HG03565 (cell line): ENCODE measurements at regions not wholly inside any gene's neighbourhood (a gene's known extent, or its start where the extent isn't known, plus 50 kb on each side); places are given as distances from the start of the nearest gene placed in this dataset.
"Not testable (repeated sequence)": the region's sequence is repeated elsewhere in the genome, so short reads cannot be mapped to it uniquely, and the experiment has no call there.

ENCODE experiments used
- ATAC-seq: cut with Tn5 transposase; IDR thresholded peaks from one replicate; pipeline ENCODE4 v1.9.1; 2021; ENCODE audit warnings: mild to moderate bottlenecking, moderate library complexity; ENCODE audit not compliant: unreplicated experiment

DNA sequence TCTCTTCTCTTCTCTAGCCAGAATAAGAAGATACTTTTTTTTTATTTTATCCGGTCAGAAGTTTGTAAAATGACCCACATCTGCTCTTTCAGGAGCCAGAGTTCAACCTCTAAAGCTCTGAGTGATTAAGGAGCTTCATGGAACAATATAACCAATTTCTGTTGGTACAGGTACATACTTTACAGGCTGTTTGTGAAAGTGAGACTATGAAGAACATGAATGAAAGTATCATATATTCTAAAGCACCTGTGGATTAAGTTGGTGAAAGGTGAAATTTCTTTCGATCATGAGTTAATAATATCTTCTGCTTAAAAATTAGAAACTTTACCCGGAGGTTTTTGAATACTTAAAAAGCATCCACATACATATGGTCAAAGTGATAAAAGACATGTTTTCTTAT lies 65.2 kb downstream of the DMRT2 start:
- ATAC-seq, result no peak

DNA sequence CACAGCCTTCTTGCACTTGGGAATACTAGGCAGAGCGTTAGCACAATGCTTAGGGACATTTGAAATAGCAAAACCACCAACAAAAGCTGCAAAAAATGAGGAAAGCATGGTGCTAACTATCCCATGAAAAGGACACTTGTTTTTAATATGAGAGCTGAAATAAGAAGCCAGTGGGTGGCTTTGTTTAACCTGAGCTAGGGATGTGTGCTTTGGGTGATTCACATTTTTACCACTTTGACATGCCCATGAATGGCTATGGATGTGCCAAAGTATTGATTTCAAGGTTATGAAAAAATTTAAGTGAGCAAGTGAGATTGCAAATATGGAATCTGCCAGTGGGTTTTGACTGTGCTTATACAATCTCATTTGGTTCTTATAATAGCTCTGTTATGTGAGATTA lies 67.3 kb downstream of the DMRT2 start:
- no peak for ATAC-seq

DNA sequence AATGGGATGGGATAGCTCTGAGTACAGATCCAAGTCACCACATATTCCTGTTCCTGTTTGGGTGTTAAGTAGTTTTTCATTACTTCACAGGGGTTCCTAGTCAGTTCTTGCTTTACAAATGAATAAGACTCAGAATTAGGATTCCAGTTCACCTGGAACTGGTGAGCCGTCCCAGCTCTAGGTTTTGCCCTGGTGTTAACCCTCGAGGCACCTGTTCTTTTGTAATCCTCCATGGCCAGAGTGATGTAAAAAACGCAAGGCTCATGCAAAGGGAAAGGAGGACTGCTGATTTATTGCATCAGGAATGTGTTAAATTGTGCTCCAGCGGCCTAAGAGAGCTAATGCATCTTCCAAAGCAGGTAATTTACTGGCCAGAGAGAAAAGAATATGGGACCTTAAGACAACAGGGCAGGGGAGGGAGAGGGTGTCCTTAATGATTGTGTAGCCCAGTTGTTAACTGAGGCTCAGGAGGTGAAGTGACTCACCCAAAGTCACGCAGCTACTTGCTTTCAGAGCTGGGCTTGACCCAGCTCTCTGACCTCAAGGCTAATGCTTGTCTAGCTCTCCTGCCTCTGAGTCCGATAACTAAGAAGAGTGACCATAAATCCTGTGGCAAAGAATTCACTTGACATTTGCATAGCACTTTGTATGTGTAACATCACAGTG lies 70.5 kb downstream of the DMRT2 start:
- no peak for ATAC-seq

DNA sequence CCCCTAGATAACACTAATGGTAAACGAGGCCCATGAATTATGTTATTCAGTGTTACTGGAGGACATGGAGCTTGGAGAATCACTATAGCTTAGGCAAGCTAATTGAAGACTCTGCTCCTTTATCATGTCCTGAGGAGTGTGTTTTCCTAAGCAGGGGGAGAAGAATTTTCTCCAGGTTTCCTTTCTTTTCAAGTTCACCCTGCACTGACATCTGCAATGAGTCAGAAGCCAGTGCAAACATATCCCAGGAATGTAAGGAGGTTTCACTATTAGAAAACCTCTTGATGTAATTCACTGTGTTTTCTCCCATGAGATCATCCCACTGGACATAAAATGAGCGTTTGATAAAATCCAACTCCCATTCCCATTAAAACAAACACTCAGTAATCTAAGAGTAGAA lies 75.6 kb downstream of the DMRT2 start:
- no peak for ATAC-seq

DNA sequence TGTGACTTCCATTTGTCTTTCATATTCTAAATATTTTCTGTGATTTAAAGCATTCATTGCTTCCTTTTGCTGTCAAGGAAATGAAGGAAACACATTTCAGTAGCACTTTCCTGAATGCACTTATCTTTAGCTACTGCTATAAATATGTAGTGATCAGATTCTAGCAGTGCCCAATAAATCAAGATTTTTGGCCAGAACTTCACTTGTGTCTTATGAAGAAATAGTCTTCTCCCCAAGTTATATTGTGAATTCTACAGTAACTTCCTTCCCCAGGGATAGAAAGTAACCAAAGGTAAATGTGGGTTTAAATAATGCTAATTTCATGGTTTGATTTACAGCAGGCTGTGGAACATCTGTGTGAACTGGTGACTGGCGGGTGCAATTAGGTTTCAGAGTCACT lies 77.9 kb downstream of the DMRT2 start:
- no peak for ATAC-seq

DNA sequence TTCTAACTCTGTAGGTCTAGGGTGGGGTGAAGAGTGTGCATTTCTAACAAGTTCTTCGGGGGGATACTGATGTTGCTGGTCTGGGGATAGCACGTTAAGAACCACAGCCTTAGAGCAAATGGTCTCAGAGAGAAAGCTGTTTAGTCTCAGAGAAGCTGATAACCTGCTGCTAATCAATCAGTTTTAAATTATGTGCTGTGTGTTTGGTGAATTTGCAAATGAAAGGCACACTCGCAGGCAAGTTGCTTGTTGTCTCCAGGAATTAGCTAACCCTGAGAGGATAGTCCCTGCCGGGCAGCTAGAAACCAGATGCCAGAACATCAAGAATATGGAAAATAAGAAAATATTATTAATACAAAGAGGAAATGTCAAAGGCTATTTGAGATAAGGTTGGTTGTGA lies 79.2 kb downstream of the DMRT2 start:
- no peak for ATAC-seq

DNA sequence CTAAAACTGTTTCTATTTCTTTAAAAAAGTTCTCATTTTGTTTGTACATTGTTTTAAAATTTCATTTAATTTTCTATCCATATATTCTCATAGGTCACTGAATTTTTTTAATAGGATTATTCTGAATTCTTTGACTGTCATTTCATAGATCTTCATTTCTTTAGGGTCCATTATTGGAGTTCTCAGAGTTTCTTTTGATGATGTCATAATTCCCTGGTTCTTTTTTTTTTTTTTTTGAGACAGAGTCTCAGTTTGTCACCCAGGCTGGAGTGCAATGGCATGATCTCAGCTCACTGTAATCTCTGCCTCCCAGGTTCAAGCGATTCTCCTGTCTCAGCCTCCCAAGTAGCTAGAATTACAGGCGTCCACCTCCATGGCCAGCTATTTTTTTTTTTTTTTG lies 89.9 kb downstream of the DMRT2 start:
- no peak for ATAC-seq

DNA sequence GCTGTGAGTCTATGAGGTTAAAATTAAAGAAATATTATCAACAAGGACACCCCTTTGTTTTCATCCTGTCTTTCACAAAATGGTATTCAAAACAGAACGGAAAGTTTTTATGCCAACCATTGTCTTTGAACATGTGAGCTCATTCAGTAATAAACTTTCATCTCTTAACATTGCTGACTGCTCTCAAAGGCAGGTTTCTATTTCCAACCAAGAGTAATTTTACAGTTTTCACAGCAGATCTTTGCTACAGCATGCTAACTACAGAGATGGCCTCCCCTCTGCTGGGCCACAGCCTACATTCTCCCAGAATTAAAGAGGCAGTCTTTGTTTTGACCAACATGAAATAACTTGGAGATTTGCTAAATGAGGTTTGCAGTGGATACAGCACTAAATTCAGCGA lies 101.5 kb downstream of the DMRT2 start:
- no peak for ATAC-seq

DNA sequence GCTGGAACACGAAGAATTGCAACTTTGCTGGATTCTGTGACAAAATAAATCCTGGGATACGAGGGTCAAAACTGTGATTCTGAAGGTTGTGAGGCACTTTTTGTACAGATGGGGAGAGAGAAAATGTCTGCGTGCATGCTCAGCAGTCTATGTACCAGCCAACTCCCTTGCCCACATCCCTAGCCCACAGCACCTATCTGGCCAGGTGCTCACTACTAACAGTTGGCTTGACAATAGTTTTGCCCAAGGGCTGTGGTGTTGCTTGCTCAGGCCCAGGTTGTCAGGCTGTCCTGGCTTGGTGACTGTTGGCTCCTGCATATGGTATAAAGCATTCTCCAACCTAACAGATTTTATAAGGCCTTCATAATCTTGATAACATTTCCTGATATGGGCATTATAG lies 102.0 kb downstream of the DMRT2 start:
- no peak for ATAC-seq

DNA sequence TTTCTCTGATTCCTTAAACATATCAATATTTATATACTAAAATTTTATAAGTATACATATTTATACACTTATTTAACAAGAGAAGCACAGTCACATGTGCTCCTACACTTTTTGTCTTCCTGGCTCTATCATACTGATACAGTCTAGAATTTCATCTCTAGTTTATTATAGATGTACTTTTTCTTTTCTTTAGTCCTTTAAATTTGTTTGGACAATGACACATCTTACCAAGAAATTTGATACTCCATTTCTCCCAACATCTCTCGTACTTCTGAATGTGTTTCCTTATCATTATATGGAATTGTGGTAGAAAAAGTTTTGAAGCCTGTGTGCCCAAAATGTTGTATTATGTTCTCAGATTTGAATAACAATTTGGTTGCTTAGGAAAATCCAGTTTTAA lies 104.6 kb downstream of the DMRT2 start:
- no peak for ATAC-seq

DNA sequence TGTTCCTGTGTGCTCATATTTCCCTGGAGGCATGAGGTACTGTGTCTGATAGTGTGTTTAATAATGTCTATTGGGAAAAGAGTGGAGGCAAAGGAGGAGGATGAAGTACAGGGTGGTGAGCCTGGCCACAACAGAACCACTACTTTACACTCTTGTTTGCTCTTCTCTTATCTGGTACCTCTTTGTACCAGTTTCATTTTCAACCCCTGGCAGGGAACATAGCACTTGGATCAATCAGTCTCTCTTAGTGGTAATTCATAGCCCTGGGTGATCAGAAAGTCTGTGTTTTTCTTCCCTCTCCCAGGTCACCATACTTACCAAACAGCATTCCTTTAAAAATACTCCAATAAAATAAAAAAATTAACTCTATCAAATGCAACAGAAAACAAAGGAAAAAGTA lies 105.4 kb downstream of the DMRT2 start:
- ATAC-seq, result no peak

DNA sequence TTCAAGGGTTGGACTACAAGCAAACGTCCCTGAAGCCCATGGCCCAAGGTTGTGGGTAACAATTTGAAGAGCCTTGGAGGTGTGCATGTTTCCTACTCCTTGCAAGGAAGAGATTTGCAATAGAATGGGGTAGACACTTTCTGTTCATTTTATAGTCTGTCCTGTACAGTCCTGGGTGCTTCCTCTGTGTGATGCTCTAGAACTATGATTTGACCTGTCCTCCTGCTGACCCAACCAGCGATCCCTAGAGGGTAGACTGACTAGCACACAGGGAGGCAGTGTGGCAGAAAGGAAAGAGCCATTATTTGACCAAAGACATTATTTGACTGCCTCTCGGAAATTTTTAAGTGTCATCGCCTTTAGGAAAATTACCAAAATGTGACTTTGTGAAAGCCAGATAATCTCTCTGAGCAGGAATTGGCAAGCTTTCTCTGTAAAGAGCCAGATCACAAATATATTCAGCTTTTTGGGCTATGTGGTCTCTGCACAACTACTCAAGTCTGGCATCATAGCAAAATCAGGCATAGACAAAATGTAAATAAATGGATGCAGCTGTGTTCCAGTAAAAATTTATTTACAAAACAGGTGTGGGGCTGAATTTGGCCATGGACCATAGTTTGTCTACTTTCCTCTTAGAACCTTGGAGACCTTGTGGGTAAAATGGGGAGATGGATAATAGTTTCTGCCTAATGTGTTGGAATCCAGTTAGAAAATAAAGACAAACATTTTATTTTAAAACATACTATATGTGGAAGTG lies 106.8 kb downstream of the DMRT2 start:
- ATAC-seq, result no peak

DNA sequence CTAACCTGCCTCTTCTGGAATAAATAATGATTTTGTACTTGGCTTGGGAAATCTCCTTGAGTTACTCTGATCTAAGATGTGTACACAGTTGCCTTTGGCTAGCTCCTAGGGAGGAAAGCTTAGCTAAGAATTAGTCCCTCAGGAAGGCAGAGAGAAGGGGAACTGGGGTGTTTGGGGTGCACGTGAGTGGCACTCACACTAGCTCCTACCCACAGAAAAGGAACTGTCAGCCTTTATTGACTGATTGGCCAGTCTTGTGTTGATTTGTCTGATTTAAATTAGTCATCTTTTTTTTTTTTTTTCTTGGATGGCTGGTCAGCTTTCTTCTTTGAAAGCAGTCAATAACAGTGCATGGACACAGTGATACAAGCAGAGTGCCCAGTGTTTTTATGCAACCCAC lies 107.7 kb downstream of the DMRT2 start:
- no peak for ATAC-seq

DNA sequence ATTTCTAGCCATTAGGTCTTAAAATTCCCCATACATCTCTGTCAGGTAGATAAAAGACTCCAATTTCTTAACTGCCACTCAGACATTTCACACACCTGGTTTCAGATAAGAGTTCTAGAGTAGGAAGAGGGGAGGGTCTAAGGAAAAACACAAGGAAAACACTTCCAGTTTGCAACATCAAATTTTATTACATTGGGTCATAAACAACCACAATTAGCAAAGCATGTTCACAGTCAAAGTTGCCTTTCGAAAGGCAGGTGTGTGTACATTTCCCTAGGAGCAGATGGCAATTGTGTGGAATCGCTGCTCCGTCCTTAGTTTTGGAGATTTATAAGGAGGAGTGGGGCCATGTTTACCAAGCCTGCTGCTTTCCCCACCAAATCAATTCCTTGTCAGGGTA lies 120.8 kb downstream of the DMRT2 start:
- ATAC-seq, result no peak

DNA sequence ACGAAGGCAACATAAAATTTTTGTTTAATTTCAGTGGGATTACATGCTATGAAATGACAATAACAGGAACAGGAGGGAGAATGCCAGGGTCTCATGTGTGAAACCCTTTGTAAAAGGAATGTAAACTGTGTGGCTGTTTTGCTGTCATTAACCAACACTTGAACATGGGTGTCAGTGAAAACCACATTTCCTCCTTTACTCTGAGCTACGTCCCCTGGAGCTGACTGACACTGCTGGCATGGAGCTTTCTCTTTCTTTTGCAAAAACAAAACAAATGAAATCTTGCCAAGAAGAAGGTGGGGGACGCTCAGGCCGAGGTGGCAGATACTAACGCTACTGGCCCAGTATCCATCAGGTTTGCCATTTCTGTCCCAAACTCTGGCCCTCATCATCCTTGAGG lies 121.4 kb downstream of the DMRT2 start:
- no peak for ATAC-seq

DNA sequence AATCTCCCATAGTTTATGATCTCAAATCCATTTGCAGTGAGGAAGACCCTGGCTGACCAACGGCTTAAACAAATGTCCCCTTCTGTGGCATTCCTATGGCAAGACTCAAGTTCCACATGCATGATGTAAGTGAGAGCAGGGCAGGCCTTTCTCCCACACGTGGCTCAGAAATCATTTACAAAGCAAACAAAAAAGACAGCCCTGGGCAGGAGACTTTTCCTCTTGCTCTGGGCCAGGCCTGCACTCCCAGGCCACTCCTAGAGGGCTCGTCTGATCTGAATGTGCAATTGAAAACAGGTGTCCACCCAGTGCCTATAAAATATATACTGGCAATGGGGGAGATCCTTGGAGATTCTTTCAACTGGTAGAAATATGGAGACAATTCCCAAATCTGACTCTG lies 123.1 kb downstream of the DMRT2 start:
- ATAC-seq, result no peak

DNA sequence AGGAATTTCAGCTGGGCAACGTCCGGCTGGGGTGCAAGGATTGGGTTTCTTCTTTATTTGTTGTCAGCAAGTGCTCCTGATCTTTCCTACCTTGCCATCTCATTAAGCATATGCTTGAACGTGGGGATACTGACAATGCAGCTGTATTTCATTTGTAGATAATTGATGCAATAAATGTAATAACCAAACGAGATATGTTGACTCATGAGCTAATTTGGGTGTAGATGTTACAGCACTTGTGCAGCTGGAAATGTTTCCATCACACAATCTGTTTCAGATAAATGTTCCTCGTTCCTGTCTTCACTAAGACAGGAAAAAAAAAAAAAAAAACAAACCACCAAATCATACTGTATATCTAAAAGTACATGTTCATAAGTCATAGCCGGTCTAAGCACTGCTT lies 123.8 kb downstream of the DMRT2 start:
- no peak for ATAC-seq

DNA sequence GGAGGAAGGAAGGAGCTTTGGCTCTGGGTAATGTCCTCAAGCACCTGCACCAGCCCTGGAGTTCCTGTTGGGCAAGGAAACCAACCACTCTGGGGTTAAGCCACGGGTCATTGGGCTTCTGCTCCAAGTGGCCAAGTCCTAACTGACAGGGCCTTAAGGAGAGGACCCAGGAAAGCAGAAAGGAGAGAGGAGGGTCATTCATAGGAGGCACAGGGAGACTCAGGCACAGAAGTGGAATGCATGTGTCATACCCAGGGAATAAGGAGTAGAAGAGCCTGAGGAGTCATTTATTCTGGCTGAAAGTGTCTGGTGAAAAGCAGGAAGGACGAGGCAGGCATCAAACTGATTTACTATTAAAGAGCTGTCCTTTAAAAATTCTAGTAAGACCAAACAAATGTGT lies 129.2 kb downstream of the DMRT2 start:
- ATAC-seq, result no peak

DNA sequence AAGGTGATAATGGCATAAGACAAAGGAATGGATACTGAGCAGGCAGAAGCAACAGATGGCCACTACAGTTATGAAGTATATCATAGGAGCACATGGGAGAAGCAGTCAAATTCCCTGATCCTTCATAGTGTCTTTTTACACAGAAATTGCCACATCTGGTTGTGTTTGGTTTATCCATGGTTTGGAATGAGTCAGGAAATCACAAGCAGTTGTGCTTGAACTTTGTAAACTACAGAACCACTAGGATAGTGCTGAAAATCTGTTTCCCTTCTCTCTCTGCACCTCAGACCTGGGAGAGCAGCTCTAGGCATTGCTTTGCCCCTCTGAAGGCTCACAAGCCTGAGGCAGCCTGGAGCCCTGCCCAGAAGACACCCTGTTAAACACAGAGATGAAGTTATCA lies 134.0 kb downstream of the DMRT2 start:
- no peak for ATAC-seq

DNA sequence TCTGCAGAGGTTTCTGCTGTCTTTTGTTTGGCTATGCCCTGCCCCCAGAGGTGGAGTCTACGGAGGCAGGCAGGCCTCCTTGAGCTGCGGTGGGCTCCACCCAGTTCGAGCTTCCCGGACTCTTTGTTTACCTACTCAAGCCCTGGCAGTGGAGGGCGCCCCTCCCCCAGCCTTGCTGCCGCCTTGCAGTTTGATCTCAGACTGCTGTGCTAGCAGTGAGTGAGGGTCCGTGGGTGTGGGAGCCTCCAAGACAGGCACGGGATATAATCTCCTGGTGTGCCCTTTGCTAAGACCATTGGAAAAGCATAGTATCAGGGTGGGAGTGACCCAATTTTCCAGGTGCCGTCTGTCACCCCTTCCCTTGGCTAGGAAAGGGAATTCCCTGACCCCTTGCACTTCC lies 137.0 kb downstream of the DMRT2 start:
- ATAC-seq, result not testable (repeated sequence)

DNA sequence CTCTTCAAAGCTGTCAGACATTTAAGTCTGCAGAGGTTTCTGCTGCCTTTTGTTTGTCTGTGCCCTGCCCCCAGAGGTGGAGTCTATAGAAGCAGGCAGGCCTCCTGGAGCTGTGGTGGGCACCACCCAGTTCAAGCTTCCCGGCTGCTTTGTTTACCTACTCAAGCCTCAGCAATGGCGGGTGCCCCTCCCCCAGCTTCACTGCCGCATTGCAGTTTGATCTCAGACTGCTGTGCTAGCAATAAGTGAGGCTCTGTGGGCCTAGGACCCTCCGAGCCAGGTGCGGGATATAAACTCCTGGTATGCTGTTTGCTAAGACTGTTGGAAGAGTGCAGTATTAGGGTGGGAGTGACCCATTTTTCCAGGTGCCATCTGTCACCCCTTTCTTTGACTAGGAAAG lies 145.5 kb downstream of the DMRT2 start:
- ATAC-seq, result not testable (repeated sequence)

DNA sequence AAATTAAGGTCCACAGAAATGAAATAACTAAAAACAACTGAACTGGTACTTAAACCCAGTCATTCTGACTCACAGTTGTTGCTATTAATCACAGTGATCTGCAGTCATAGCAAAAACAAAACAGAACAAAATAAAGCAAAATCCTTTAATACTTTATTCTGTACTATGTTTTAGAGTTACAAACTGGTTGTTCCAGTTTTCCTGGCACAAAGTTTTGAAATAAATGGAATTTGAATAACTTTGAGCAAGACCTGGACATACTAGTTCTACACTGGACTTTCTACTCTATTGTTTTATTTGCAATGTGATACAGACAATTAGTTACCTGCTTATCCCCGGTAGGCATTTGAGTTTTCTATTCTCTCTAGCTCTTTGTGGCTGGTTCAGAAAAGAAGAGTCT lies 147.9 kb downstream of the DMRT2 start:
- no peak for ATAC-seq

DNA sequence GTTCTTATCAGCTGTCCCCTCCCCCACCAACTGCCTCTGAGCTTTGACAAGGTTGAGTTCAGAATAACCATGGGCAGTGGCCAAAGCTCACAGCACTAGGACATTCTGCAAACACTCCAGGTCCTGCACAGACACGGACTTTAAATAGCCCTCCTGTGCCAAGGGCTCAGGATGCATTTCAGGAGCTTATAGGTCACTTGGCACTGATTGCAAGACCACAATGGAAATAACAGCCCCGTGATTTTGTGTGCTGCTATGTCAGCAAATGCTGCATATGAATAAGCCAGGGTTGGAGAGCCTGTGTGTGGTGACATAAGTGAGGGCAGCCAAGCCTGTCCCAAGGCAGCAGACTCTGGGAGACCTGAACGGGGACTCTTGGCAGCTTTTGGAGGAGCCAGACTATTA lies 150.7 kb downstream of the DMRT2 start:
- ATAC-seq, result no peak
